GM13977 (cell line): ENCODE measurements at regions not wholly inside any gene's neighbourhood (a gene's known extent, or its start where the extent isn't known, plus 50 kb on each side); places are given as distances from the start of the nearest gene placed in this dataset.

ENCODE experiments used
- DNase-seq: peaks from one replicate; pipeline ENCODE4 v3.0.0; 2012; ENCODE audit warnings: low spot score
- in situ Hi-C: fragments of 300-500 bp; cut with MboI; formaldehyde crosslinking; loops from one replicate; pipeline ENCODE4 v1.12.0; 2022; ENCODE audit warnings: low sequenced_read_pairs, low pct_unique_long_range_greater_than_20kb, mixed read lengths, inconsistent platforms; ENCODE audit not compliant: unreplicated experiment
- TF ChIP-seq, protein P1 (sequence below): IDR thresholded peaks from 2 replicates; pipeline ENCODE4 v1.5.1; 2012; ENCODE audit warnings: mild to moderate bottlenecking, control low read depth; ENCODE audit not compliant: insufficient read depth; ENCODE audit errors: extremely low read depth, missing control alignments

DNA sequence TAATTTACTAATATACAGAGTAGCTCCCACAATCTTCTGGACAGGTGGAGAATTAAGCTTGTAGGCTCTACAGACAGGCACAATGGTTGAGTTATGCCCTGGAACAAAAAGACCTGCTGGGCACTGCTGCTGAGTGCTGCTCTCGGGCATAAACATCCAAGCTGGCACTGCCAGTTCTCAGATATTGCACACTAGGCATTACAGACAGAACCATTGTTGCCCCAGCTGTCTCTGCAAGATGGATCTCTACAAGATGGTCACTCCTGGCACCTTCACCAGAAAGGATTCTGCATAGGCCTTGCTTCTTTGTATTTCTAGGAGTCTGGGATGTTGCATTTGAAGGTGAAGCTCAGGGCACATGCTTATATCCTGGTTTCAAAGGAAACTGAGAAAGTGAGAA lies 527.1 kb downstream of the STIM2 start:
- TF ChIP-seq, protein P1, sequence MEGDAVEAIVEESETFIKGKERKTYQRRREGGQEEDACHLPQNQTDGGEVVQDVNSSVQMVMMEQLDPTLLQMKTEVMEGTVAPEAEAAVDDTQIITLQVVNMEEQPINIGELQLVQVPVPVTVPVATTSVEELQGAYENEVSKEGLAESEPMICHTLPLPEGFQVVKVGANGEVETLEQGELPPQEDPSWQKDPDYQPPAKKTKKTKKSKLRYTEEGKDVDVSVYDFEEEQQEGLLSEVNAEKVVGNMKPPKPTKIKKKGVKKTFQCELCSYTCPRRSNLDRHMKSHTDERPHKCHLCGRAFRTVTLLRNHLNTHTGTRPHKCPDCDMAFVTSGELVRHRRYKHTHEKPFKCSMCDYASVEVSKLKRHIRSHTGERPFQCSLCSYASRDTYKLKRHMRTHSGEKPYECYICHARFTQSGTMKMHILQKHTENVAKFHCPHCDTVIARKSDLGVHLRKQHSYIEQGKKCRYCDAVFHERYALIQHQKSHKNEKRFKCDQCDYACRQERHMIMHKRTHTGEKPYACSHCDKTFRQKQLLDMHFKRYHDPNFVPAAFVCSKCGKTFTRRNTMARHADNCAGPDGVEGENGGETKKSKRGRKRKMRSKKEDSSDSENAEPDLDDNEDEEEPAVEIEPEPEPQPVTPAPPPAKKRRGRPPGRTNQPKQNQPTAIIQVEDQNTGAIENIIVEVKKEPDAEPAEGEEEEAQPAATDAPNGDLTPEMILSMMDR = no peak

DNA sequence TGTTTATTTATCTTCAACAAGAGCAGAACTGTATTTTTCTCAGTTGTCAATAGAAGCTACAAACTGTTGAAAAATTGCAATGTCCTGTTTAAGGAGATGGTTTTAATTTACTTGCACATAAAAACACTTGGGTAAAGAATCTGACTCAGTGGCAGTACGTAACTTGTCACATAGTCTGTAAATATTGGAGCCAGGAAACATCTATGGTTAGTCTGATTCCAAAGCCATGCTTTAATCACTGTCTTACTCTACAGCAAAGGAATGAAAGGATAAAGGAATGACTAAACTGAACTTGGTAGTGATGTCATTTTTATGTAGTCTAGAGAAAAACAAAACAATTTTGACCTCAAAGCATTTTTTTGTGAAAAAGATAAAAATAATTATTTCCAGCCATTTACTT lies 537.2 kb downstream of the STIM2 start:
- DNase-seq = no peak
- in situ Hi-C loops = no loop called here
- TF ChIP-seq, protein P1 = no peak

More for the DNA sequence above, 527.1 kb downstream of the STIM2 start:
- in situ Hi-C loops = no loop called here
- DNase-seq = no peak

DNA sequence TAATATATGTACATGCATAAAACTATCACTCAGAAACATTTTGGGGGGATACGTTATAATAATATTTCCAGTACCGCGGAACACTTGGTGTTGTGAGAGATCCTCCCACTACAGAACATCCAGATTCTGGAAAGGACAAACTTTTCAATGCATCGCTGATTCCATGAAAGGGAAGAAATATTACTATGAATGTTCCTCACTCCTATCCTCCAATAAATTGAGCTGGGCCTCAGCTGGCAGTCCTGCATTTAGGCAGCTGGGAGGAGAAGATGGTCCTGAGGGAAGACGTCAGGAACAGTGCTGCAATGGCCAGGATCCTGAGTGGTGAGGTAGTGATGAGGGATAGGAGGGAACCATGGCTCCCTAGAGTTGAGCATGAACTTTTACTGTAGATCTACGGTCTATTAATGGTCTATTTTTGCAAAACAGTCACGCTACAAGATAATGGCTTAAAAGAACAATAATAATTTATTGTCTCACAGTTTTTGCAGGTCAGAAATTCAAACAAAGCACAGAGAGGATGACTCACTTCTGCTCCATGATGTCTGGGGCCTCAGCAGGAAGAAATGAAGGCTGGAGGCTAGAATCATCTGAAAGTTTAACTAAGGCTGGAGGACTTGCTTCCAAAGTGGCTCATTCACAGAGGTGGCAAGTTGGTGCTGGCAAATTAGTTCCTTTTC lies 538.1 kb downstream of the STIM2 start:
- in situ Hi-C loops = no loop called here
- no peak for DNase-seq
- TF ChIP-seq, protein P1 = no peak

DNA sequence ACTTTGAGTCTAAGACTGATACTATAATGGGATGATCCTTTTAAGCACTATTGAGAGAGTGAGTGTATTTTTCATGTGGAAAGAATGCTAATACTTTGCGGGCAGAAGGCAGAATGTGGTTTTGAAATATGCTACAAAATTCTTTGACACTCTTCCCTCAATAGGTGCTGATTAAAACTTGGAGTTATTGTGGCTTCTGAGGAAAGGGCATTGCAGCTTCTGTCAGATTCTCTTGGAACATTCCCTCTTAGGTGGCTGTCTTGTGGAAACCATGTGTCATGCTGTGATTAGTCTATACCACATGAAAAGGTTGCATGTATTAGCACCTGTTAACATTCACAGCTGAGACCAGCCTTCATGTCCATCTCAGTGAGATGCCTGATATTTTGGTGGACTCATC lies 547.0 kb downstream of the STIM2 start:
- no peak for DNase-seq
- TF ChIP-seq, protein P1 = no peak
- in situ Hi-C loops = no loop called here

DNA sequence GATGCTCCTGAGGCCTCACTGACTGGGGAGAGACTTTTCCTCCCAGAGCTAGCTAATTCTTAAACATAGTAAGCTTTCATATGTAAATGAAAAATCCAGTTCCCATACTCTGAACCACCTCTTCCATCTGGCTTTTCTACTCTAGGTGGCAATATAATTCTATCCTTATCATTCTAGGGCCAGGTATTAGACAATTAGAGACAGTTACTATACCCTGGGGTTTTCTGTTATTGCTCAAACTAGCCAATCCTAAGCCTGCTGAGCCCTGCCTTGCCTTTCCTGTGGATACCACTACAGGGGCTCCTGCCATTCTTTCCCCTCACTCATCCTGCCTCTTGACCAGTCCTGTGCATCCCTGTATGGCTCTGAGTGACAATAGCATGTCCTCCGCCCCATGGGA lies 552.0 kb downstream of the STIM2 start:
- DNase-seq = no peak
- in situ Hi-C loops = no loop called here
- TF ChIP-seq, protein P1 = no peak

DNA sequence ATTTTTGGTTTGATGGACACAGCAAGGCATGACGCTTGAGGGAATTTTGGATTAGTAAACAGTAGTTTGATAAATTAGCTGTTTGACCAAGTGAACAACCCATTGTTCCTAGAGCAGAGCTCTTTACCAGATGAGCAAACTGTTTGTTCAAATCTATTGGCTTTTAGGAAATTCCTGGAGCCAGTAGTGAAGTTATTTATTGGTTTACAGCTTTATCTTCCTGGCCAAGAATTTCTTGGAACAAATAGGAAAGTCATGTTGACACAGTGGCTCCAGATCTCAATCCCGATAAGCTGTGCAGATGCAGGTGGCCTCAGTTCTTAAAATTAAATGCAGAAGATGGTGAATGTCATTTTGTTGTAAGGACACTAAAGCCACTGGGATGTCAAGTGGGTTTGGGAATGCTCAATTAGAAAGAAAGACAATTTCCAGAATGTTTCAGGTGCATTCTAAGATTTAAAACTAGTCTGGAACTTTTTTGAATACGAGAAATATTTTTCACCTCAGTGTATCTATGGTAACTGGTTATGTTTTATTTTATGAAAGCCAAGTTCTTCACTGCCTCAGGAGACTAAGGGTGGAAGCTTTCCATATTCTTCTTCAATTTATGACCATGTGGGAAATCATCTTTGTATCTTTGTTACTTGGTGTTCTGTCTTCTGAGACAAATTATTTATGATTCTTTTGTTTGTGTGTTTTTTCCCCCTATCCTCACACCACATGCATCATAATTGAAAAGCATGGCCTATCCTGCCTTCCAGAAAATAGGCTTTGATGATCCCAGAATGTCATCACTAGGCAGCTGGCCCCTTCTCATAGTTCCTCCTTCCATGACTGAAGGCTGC lies 554.5 kb downstream of the STIM2 start:
- DNase-seq = no peak
- TF ChIP-seq, protein P1 = no peak
- in situ Hi-C loops = no loop called here
